ENCODE measurements at regions not wholly inside any gene's neighbourhood (a gene's known extent, or its start where the extent isn't known, plus 50 kb on each side); places are given as distances from the start of the nearest gene placed in this dataset.

GRCh38 chr12:28689398-28690175 lies 459.5 kb upstream of the FAR2 start:
- no peak overlapping the region for H3K4me3 ChIP-seq (ENCODE audit: low read depth, low read length)
- H3K9me3 ChIP-seq (ENCODE audit: control insufficient read depth, insufficient read depth, low read depth, low read length), result no peaks in the 10 kb centered on the region
- no peak overlapping the region for H3K27ac ChIP-seq (ENCODE audit: extremely low read depth, low read depth, low read length)
- CTCF ChIA-PET, result no interaction called here
- H3K4me1 ChIP-seq (ENCODE audit: control insufficient read depth, insufficient read depth, low read length), result no peaks in the 10 kb centered on the region
- TF ChIP-seq ZNF837 (tag by site-specific recombination; IDR thresholded peaks at IDR 0.05), result no peak
- no peak for TF ChIP-seq YY1 (tag by site-specific recombination; IDR thresholded peaks at IDR 0.05)
- TF ChIP-seq ZNF112 (tag by site-specific recombination; IDR thresholded peaks at IDR 0.05), result no peak
- TF ChIP-seq ZNF830 (tag by site-specific recombination; IDR thresholded peaks at IDR 0.05; ENCODE audit: low read depth), result no peak
- TF ChIP-seq ZBTB7A (tag by site-specific recombination; IDR thresholded peaks at IDR 0.05; ENCODE audit: low read depth), result no peak
- no peak for TF ChIP-seq KLF1 (tag by site-specific recombination; IDR thresholded peaks at IDR 0.05)
- no peak for TF ChIP-seq ZNF148 (tag by site-specific recombination; IDR thresholded peaks at IDR 0.05; ENCODE audit: borderline replicate concordance)
- no peak for TF ChIP-seq GLIS2 (tag by site-specific recombination; IDR thresholded peaks at IDR 0.05)
- TF ChIP-seq ELK4 (IDR thresholded peaks at IDR 0.05; ENCODE audit: borderline replicate concordance, low read depth, low read length), result no peak
- TF ChIP-seq ZNF660 (tag by site-specific recombination; IDR thresholded peaks at IDR 0.05), result no peak
- TF ChIP-seq ZNF146 (tag by site-specific recombination; IDR thresholded peaks at IDR 0.05), result no peak
- no peak for TF ChIP-seq ZNF423 (tag by site-specific recombination; IDR thresholded peaks at IDR 0.05)
- no peak for TF ChIP-seq SCRT1 (tag by site-specific recombination; IDR thresholded peaks at IDR 0.05; ENCODE audit: borderline replicate concordance)
- TF ChIP-seq ZNF692 (tag by site-specific recombination; IDR thresholded peaks at IDR 0.05), result no peak
- POLR2A ChIA-PET, result no interaction called here
- H3K36me3 ChIP-seq (ENCODE audit: control insufficient read depth in 2 of 2, insufficient read depth in 1 of 2, low read length in 2 of 2), result no peaks in the 10 kb centered on the region

GRCh38 chr12:28693565-28694219 lies 455.4 kb upstream of the FAR2 start:
- CTCF ChIA-PET, result no interaction called here
- H3K4me1 ChIP-seq (ENCODE audit: control insufficient read depth, insufficient read depth, low read length), result no peaks in the 10 kb centered on the region
- H3K9me3 ChIP-seq (ENCODE audit: control insufficient read depth, insufficient read depth, low read depth, low read length), result no peaks in the 10 kb centered on the region
- no peak overlapping the region for H3K4me3 ChIP-seq (ENCODE audit: low read depth, low read length)
- H3K36me3 ChIP-seq (ENCODE audit: control insufficient read depth in 2 of 2, insufficient read depth in 1 of 2, low read length in 2 of 2), result no peaks in the 10 kb centered on the region
- POLR2A ChIA-PET, result no interaction called here
- no peak overlapping the region for H3K27ac ChIP-seq (ENCODE audit: extremely low read depth, low read depth, low read length)
- TF ChIP-seq SP3 (tag by site-specific recombination; IDR thresholded peaks at IDR 0.05) (no peak), ZNF529 (tag by site-specific recombination; IDR thresholded peaks at IDR 0.05; ENCODE audit: insufficient replicate concordance) (no peak), ZNF777 (tag by site-specific recombination; IDR thresholded peaks at IDR 0.05; ENCODE audit: borderline replicate concordance) (no peak), ZNF132 (tag by site-specific recombination; IDR thresholded peaks at IDR 0.05; ENCODE audit: borderline replicate concordance) (no peak), ZNF664 (tag by site-specific recombination; IDR thresholded peaks at IDR 0.05) (no peak), ZNF362 (tag by site-specific recombination; IDR thresholded peaks at IDR 0.05) (no peak), ATF2 (tag by site-specific recombination; IDR thresholded peaks at IDR 0.05; ENCODE audit: low read depth) (no peak), REST (tag by site-specific recombination; IDR thresholded peaks at IDR 0.05) (no peak), GLIS1 (tag by site-specific recombination; IDR thresholded peaks at IDR 0.05) (no peak)

All from HEK293 (cell line).